Esophagus squamous epithelium (tissue), 5 donors: ENCODE measurements at regions not wholly inside any gene's neighbourhood (a gene's known extent, or its start where the extent isn't known, plus 50 kb on each side); places are given as distances from the start of the nearest gene placed in this dataset.

Experiments
- DNase-seq: peaks from one replicate; lab custom pipeline; 2025; lab: John Stamatoyannopoulos, UW
- H3K27ac ChIP-seq, 4 donors: fragments of 200-600 bp; sonication (generic); one replicate each; pipeline ENCODE4 v1.5.1; 2016 to 2019; ENCODE audit warnings: mild to moderate bottlenecking in 1 of 4
- H3K27me3 ChIP-seq, 4 donors: fragments of 200-600 bp; sonication (generic); 1 replicate in 3 of 4; 2 replicates in 1 of 4; pipeline versions ENCODE4 v1.5.1 to v1.6.0; 2017 to 2021; ENCODE audit warnings: antibody characterized with exemption in 1 of 4
- H3K36me3 ChIP-seq, 3 donors: fragments of 200-600 bp; sonication (generic); one replicate each; pipeline ENCODE4 v1.5.1; 2016 to 2019
- H3K4me1 ChIP-seq, 3 donors: fragments of 200-600 bp; sonication (generic); one replicate each; pipeline ENCODE4 v1.5.1; 2017 to 2019
- H3K4me3 ChIP-seq, 4 donors: fragments of 200-600 bp; sonication (generic); 1 replicate in 3 of 4; 2 replicates in 1 of 4; pipeline ENCODE4 v1.5.1; 2016 to 2019; ENCODE audit warnings: mild to moderate bottlenecking in 2 of 4, moderate library complexity in 1 of 4
- H3K9me3 ChIP-seq, 3 donors: fragments of 200-600 bp; sonication (generic); one replicate each; pipeline ENCODE4 v1.5.1; 2016 to 2019
- POLR2A ChIP-seq, 4 donors: fragments of 450-650 bp; IDR thresholded peaks; one replicate each; pipeline ENCODE4 v1.6.1; 2017; ENCODE audit warnings: antibody characterized with exemption in 4 of 4, mild to moderate bottlenecking in 4 of 4, moderate library complexity in 3 of 4
- WGBS, 2 donors: methylation state at CpG; one replicate each; pipeline ENCODE4 v1.1.5; 2018; 5-methylcytosine and 5-hydroxymethylcytosine counted together
- intact Hi-C: fragments of 100-400 bp; cut with DNase I; formaldehyde crosslinking; loops from one replicate; pipeline ENCODE4 v1.15.0; 2022
- TF ChIP-seq, protein P1 (sequence below), 6 experiments: fragments of 450-650 bp in 4 of 6; fragments of 200-600 bp in 2 of 6; sonication (generic) in 2 of 6; IDR thresholded peaks; one replicate each; pipeline ENCODE4 v1.5.1; 2016 to 2019; ENCODE audit warnings: antibody characterized with exemption in 6 of 6, mild to moderate bottlenecking in 4 of 6, moderate library complexity in 4 of 6
- donor health status: DM: yes; HTN: yes; CAD: no.

DNA sequence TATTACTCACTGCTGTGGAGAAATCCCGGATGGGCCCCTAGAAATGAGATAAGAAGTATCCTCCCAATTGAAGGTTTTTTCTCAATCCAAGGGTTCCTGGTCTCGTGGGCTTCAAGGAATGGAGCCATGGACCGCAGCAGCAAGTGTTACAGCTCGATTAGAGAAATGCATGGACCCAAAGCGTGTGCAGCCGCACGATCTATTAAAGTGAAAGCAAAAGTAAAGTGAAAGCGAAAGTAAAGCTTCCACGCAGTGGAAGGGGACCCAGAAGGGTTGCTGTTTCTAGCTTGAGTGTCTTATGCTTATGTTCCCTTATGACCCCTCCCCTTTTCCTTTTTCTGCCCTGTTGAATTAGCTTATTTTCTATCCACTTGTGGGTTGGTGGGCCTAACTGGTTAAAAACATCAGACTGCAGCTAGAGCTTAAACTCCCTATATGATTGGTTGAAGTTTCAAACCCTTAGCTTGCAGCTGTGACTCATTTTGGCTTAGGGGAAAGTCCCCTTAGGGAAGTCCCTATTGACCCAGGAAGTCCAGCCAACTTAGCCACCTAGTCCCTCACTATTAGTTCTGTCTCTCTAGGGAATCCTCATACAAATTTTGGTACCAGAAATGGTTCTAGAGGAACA is 1111.8 kb downstream of the TAF11L14 start:
- Histone ChIP-seq H3K9me3 (no peaks in the 10 kb centered on the region), H3K27me3 (no peaks in the 10 kb centered on the region), H3K36me3 (no peaks in the 10 kb centered on the region), H3K27ac (peak overlapping the region; percentile 43 to 72 (median 66)), H3K4me1 (peaks cover 0 to 15% (median 0%) of the 10 kb centered on the region in 3 donors), H3K4me3 (peak overlapping the region; percentile 30 to 68 (median 45))
- TF ChIP-seq, protein P1, sequence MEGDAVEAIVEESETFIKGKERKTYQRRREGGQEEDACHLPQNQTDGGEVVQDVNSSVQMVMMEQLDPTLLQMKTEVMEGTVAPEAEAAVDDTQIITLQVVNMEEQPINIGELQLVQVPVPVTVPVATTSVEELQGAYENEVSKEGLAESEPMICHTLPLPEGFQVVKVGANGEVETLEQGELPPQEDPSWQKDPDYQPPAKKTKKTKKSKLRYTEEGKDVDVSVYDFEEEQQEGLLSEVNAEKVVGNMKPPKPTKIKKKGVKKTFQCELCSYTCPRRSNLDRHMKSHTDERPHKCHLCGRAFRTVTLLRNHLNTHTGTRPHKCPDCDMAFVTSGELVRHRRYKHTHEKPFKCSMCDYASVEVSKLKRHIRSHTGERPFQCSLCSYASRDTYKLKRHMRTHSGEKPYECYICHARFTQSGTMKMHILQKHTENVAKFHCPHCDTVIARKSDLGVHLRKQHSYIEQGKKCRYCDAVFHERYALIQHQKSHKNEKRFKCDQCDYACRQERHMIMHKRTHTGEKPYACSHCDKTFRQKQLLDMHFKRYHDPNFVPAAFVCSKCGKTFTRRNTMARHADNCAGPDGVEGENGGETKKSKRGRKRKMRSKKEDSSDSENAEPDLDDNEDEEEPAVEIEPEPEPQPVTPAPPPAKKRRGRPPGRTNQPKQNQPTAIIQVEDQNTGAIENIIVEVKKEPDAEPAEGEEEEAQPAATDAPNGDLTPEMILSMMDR (IDR thresholded peaks at IDR 0.05) = no peak
- no peak for TF ChIP-seq POLR2A (IDR thresholded peaks at IDR 0.05)
- intact Hi-C loops = no loop called here
- no peak for DNase-seq
- WGBS, 2 donors = 44 to 61% methylated on average over 9 of the region's 9 CpGs

DNA sequence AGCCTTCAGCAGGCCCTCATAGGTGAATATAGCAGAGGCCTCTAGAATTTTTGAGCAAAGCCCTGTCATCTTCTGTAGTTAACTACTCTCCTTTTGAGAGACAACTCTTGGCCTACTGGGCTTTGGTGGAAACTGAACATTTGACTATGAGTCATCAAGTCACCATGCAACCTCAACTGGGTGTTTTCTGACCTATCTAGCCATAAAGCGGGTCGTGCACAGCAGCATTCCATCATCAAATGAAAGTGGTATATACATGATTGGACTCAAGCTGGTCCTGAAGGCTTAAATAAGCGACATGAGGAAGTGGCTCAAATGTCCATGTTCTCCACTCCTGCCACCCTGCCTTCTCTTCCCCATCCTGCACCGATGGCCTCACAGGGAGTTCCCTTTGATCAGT is 1115.5 kb downstream of the TAF11L14 start:
- intact Hi-C loops = no loop called here
- no peak for DNase-seq
- H3K4me1 ChIP-seq = peaks cover 0 to 6% (median 0%) of the 10 kb centered on the region in 3 donors
- no peak overlapping the region for H3K27ac ChIP-seq
- TF ChIP-seq, protein P1 (IDR thresholded peaks at IDR 0.05) = no peak
- TF ChIP-seq POLR2A (IDR thresholded peaks at IDR 0.05) = no peak
- WGBS, 2 donors = 62 to 70% methylated on average over 4 of the region's 4 CpGs
- no peaks in the 10 kb centered on the region for H3K27me3 ChIP-seq
- no peaks in the 10 kb centered on the region for H3K36me3 ChIP-seq
- no peaks in the 10 kb centered on the region for H3K9me3 ChIP-seq
- no peak overlapping the region for H3K4me3 ChIP-seq

DNA sequence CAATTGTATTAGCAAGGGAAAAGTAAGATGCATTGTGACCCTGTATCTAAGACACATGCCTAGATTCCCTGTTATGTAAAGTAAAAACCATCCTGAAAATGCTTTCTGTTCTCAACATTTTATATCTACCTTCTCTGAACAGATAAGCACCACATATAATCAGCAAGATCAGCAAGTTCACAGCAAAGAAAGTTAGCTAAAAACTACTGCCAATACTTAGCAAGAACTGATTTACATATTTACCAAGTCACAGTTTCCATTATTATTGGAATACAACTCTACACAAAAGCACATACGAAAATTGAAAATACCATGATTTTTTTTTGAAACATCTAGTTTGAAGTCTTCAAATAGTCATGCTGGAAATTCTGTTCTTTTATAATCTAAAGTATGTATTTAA is 1118.1 kb downstream of the TAF11L14 start:
- Histone ChIP-seq H3K27me3 (no peaks in the 10 kb centered on the region), H3K36me3 (no peaks in the 10 kb centered on the region), H3K9me3 (no peaks in the 10 kb centered on the region), H3K4me3 (no peak overlapping the region), H3K4me1 (no peaks in the 10 kb centered on the region), H3K27ac (no peak overlapping the region)
- no peak for TF ChIP-seq POLR2A (IDR thresholded peaks at IDR 0.05)
- TF ChIP-seq, protein P1 (IDR thresholded peaks at IDR 0.05) = no peak
- no peak for DNase-seq
- 31 to 69% methylated on average over 1 of the region's 1 CpG for WGBS, 2 donors
- intact Hi-C loops = no loop called here

DNA sequence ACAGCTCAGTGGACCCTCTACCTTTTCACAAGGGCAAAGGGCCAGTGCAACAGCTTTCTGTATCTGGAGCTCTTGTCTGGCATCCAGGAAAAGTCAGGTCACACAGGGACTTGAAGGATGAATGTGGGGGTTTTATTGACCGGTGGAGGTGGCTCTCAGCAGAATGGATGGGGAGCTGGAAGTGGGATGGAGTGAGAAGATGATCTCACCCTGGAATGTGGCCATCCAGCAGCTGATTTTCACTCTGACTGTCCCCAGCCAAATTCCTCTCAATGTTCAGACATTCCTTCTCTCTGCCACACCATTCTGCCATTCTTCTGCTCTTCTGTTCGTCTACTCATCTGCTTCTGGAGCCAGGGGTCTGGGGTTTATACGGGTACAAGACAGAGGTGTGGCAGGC is 1119.9 kb downstream of the TAF11L14 start:
- H3K36me3 ChIP-seq = no peaks in the 10 kb centered on the region
- no peak for DNase-seq

DNA sequence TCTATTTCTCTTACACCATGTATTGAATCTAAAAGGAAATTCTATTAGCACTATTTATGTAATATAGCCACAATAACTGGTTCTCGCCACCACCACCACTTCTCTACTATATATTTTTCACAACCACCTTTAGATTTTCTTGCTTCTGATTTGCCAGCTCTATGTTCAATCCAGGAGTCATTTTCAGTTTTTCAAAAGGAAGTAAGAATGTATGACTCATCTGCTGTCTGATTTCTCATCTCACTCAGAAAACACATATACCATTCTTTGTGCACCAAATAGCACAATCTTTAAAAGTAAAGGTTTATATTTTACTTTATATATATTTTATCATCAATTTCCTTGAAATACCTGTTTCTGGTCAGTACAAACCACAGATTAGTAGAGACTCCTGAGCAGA is 1127.5 kb downstream of the TAF11L14 start:
- Histone ChIP-seq H3K9me3 (no peaks in the 10 kb centered on the region), H3K27me3 (no peaks in the 10 kb centered on the region), H3K36me3 (no peaks in the 10 kb centered on the region), H3K27ac (no peak overlapping the region), H3K4me3 (no peak overlapping the region), H3K4me1 (no peaks in the 10 kb centered on the region)
- 71 to 75% methylated on average over 1 of the region's 1 CpG for WGBS, 2 donors
- TF ChIP-seq POLR2A (IDR thresholded peaks at IDR 0.05) = no peak
- TF ChIP-seq, protein P1 (IDR thresholded peaks at IDR 0.05) = no peak
- intact Hi-C loops = no loop called here
- no peak for DNase-seq

More for the DNA sequence above, 1119.9 kb downstream of the TAF11L14 start:
- H3K4me3 ChIP-seq = no peak overlapping the region
- no peaks in the 10 kb centered on the region for H3K27me3 ChIP-seq
- H3K9me3 ChIP-seq = no peaks in the 10 kb centered on the region
- WGBS, 2 donors = 78 to 100% methylated on average over 3 of the region's 3 CpGs
- intact Hi-C loops = no loop called here
- no peaks in the 10 kb centered on the region for H3K4me1 ChIP-seq
- TF ChIP-seq, protein P1 (IDR thresholded peaks at IDR 0.05) = no peak
- TF ChIP-seq POLR2A (IDR thresholded peaks at IDR 0.05) = no peak
- no peak overlapping the region for H3K27ac ChIP-seq
